Endothelial cell of umbilical vein (primary cell): ENCODE measurements at regions not wholly inside any gene's neighbourhood (a gene's known extent, or its start where the extent isn't known, plus 50 kb on each side); places are given as distances from the start of the nearest gene placed in this dataset.

Experiments used
- BruUV-seq: library from RNA; stranded (reverse); fragments of 400-500 nt; replicated peaks from 2 replicates; lab custom pipeline; 2021; lab: Mats Ljungman, UMichigan
- CTCF ChIA-PET: fragments of 300-600, 350-600 bp; sonication (Branson Sonifier 250); formaldehyde crosslinking; loops from one replicate; lab custom pipeline; 2021; ENCODE audit warnings: antibody characterized with exemption, inconsistent platforms; lab: Charles Lee
- POLR2A ChIA-PET: fragments of 300-600, 350-600 bp; sonication (Branson Sonifier 250); formaldehyde crosslinking; loops from one replicate; lab custom pipeline; 2021; ENCODE audit warnings: antibody characterized with exemption, inconsistent platforms; lab: Charles Lee
- DNase-seq: peaks from one replicate; pipeline ENCODE4 v3.0.0-alpha.2; 2011; ENCODE audit warnings: low read depth, low spot score
- FAIRE-seq: peaks from 2 replicates; lab custom pipeline; 2011; peaks lifted over from hg19 to GRCh38; lab: Jason Lieb, UNC
- H2AFZ ChIP-seq: 2 replicates; pipeline ENCODE4 v1.6.0; 2012; ENCODE audit warnings: low read depth, low read length, control low read depth, inconsistent platforms
- H3K27ac ChIP-seq: 2 replicates; pipeline ENCODE4 v1.5.1; 2011; ENCODE audit warnings: low read depth, mild to moderate bottlenecking, control low read depth, low read length, moderate library complexity; ENCODE audit not compliant: insufficient read depth
- H3K27me3 ChIP-seq, 2 experiments: 2 replicates each; pipeline versions ENCODE4 v1.6.0 to v1.6.1; 2011; ENCODE audit warnings: low read length in 2 of 2, mixed read lengths in 1 of 2; ENCODE audit not compliant: control insufficient read depth in 2 of 2, insufficient read depth in 2 of 2
- H3K36me3 ChIP-seq, 2 experiments: 2 replicates in 1 of 2; 3 replicates in 1 of 2; pipeline ENCODE4 v1.5.1; 2011; ENCODE audit warnings: low read length in 2 of 2, mild to moderate bottlenecking in 1 of 2, moderate library complexity in 1 of 2; ENCODE audit not compliant: control insufficient read depth in 2 of 2, insufficient read depth in 2 of 2; ENCODE audit errors: extremely low read depth in 1 of 2
- H3K4me1 ChIP-seq: 3 replicates; pipeline ENCODE4 v1.5.1; 2011; ENCODE audit warnings: mild to moderate bottlenecking, low read length; ENCODE audit not compliant: control insufficient read depth, insufficient read depth; ENCODE audit errors: extremely low read depth
- H3K4me2 ChIP-seq: 2 replicates; pipeline ENCODE4 v1.6.1; 2011; ENCODE audit warnings: low read length, control low read depth, mixed read lengths; ENCODE audit not compliant: insufficient read depth
- H3K4me3 ChIP-seq, 3 experiments: fragments of 200-600 bp in 1 of 3; sonication (generic), shearing (Covaris generic) in 1 of 3; replicated peaks in 1 of 3; 2 replicates each; pipeline ENCODE4 v1.5.1; 2011 to 2016; ENCODE audit warnings: control low read depth in 3 of 3, low read length in 3 of 3, mild to moderate bottlenecking in 2 of 3, inconsistent platforms in 1 of 3, low read depth in 1 of 3, moderate library complexity in 1 of 3; ENCODE audit not compliant: insufficient read depth in 1 of 3
- H3K79me2 ChIP-seq: 2 replicates; pipeline ENCODE4 v1.6.0; 2012; ENCODE audit warnings: low read length, inconsistent platforms; ENCODE audit not compliant: control insufficient read depth, insufficient read depth
- H3K9ac ChIP-seq: replicated peaks from 2 replicates; pipeline ENCODE3; 2011; ENCODE audit warnings: low read length, control low read depth; ENCODE audit not compliant: insufficient read depth; ENCODE audit errors: extremely low read depth
- H3K9me1 ChIP-seq: replicated peaks from 3 replicates; pipeline ENCODE4 v1.6.0; 2011; ENCODE audit warnings: mild to moderate bottlenecking, low read length; ENCODE audit not compliant: control insufficient read depth, insufficient read depth; ENCODE audit errors: extremely low read depth
- H3K9me3 ChIP-seq: replicated peaks from 2 replicates; pipeline ENCODE4 v1.5.1; 2012; ENCODE audit warnings: low read length, inconsistent platforms; ENCODE audit not compliant: control insufficient read depth, insufficient read depth
- H4K20me1 ChIP-seq: replicated peaks from 2 replicates; pipeline ENCODE3; 2011; ENCODE audit warnings: mild to moderate bottlenecking, low read length; ENCODE audit not compliant: control insufficient read depth, insufficient read depth; ENCODE audit errors: extremely low read depth
- CTCF ChIP-seq, 2 donors: IDR thresholded peaks; 1 replicate in 1 of 2; 2 replicates in 1 of 2; pipeline ENCODE4 v1.5.1; 2011; ENCODE audit warnings: low read length in 2 of 2, mild to moderate bottlenecking in 2 of 2, moderate library complexity in 2 of 2, control low read depth in 1 of 2, inconsistent platforms in 1 of 2, low read depth in 1 of 2; ENCODE audit not compliant: insufficient read depth in 1 of 2; ENCODE audit errors: extremely low read depth in 1 of 2
- EZH2 ChIP-seq: IDR thresholded peaks from 2 replicates; pipeline ENCODE4 v1.6.1; 2012; ENCODE audit warnings: borderline replicate concordance, low read depth, mild to moderate bottlenecking, moderate library complexity, low read length, inconsistent platforms; ENCODE audit not compliant: severe bottlenecking
- FOS ChIP-seq: IDR thresholded peaks from 2 replicates; pipeline ENCODE4 v1.6.1; 2011; ENCODE audit warnings: mild to moderate bottlenecking, low read length, moderate library complexity, borderline replicate concordance; ENCODE audit not compliant: insufficient read depth
- GATA2 ChIP-seq: IDR thresholded peaks from 2 replicates; pipeline ENCODE4 v1.7.0; 2011; ENCODE audit warnings: low read depth, mild to moderate bottlenecking, moderate library complexity, mixed read lengths, low read length; ENCODE audit not compliant: insufficient read length, insufficient read depth
- JUN ChIP-seq: IDR thresholded peaks from 2 replicates; pipeline ENCODE4 v1.6.1; 2011; ENCODE audit warnings: borderline replicate concordance, low read depth; ENCODE audit not compliant: insufficient read length, insufficient read depth
- MAX ChIP-seq: IDR thresholded peaks from 2 replicates; pipeline ENCODE4 v1.6.1; 2011; ENCODE audit not compliant: insufficient read depth, insufficient read length
- MYC ChIP-seq: IDR thresholded peaks from one replicate; pipeline ENCODE4 v1.6.1; 2011; ENCODE audit warnings: mild to moderate bottlenecking, low read depth, low read length
- POLR2A ChIP-seq: IDR thresholded peaks from 2 replicates; pipeline ENCODE4 v1.6.1; 2012; ENCODE audit warnings: low read depth, mild to moderate bottlenecking, control low read depth, low read length
- POLR2AphosphoS5 ChIP-seq: IDR thresholded peaks from 2 replicates; pipeline ENCODE4 v1.6.1; 2012; ENCODE audit warnings: low read depth, mild to moderate bottlenecking, control low read depth, low read length, moderate library complexity; ENCODE audit not compliant: insufficient read depth
- dilution Hi-C: fragments of 300-500 bp; cut with MboI; formaldehyde crosslinking; loops from one replicate; pipeline ENCODE4 v1.15.0; 2019; ENCODE audit warnings: low sequenced_read_pairs; ENCODE audit not compliant: extremely low pct_ligation_motif_present
- intact Hi-C: fragments of 100-400 bp; cut with micrococcal nuclease; formaldehyde crosslinking; loops from one replicate; pipeline ENCODE4 v1.10.0; 2022

GRCh38 chr9:107431461-107431860 is 58.1 kb downstream of the KLF4 start:
- Histone ChIP-seq H3K4me1 (no peaks in the 10 kb centered on the region), H3K9me1 (no peaks in the 10 kb centered on the region), H4K20me1 (no peaks in the 10 kb centered on the region), H3K4me2 (no peak overlapping the region), H3K9ac (no peak overlapping the region), H3K36me3 (no peaks in the 10 kb centered on the region), H2AFZ (no peak overlapping the region), H3K27me3 (peaks cover 0 to 3% of the 10 kb centered on the region in 2 experiments), H3K4me3 (no peak overlapping the region), H3K27ac (no peak overlapping the region), H3K9me3 (no peaks in the 10 kb centered on the region), H3K79me2 (no peaks in the 10 kb centered on the region)
- CTCF ChIA-PET = no interaction called here
- intact Hi-C loops = no loop called here
- FAIRE-seq (no peak), DNase-seq (no peak)
- no TSS peak for BruUV-seq
- TF ChIP-seq EZH2 = no peak
- no peak for TF ChIP-seq GATA2
- TF ChIP-seq POLR2A = no peak
- TF ChIP-seq JUN = no peak
- no peak for TF ChIP-seq CTCF (IDR thresholded peaks at IDR 0.05; ENCODE audit: extremely low read depth in 1 of 2, insufficient read depth in 1 of 2, low read depth in 1 of 2, low read length in 2 of 2)
- TF ChIP-seq MAX = no peak
- dilution Hi-C loops = no loop called here
- POLR2A ChIA-PET = no interaction called here

GRCh38 chr9:107430071-107430470 is 59.5 kb downstream of the KLF4 start:
- Histone ChIP-seq H4K20me1 (no peaks in the 10 kb centered on the region), H3K9me3 (no peaks in the 10 kb centered on the region), H3K27ac (no peak overlapping the region), H3K9me1 (no peaks in the 10 kb centered on the region), H3K4me3 (no peak overlapping the region), H3K4me1 (no peaks in the 10 kb centered on the region), H3K36me3 (no peaks in the 10 kb centered on the region), H3K79me2 (no peaks in the 10 kb centered on the region), H3K27me3 (peaks cover 0 to 2% of the 10 kb centered on the region in 2 experiments), H2AFZ (no peak overlapping the region), H3K9ac (no peak overlapping the region), H3K4me2 (no peak overlapping the region)
- dilution Hi-C loops (no loop called here), intact Hi-C loops (no loop called here)
- TF ChIP-seq JUN (no peak), GATA2 (no peak), EZH2 (no peak), MYC (no peak), FOS (no peak), MAX (no peak), POLR2AphosphoS5 (no peak), CTCF (IDR thresholded peaks at IDR 0.05; ENCODE audit: extremely low read depth in 1 of 2, insufficient read depth in 1 of 2, low read depth in 1 of 2, low read length in 2 of 2) (no peak), POLR2A (no peak)
- BruUV-seq = no TSS peak
- CTCF ChIA-PET = no interaction called here
- no peak for DNase-seq
- FAIRE-seq = no peak
- POLR2A ChIA-PET = no interaction called here
